Right cardiac atrium (tissue), 5 donors: ENCODE measurements at regions not wholly inside any gene's neighbourhood (a gene's known extent, or its start where the extent isn't known, plus 50 kb on each side); places are given as distances from the start of the nearest gene placed in this dataset.
"Not testable (repeated sequence)": the region's sequence is repeated elsewhere in the genome, so short reads cannot be mapped to it uniquely, and the experiment has no call there.

Experiments
- ATAC-seq, 2 donors: fragments of 200-7000 bp; cut with Tn5 transposase; one replicate each; pipeline versions ENCODE4 v1.8.0 to v1.9.1; 2020; ENCODE audit warnings: moderate library complexity in 2 of 2, mild to moderate bottlenecking in 1 of 2
- DNase-seq, 3 donors: peaks; one replicate each; pipeline ENCODE4 v3.0.0-alpha.2; 2020
- H3K27ac ChIP-seq: one replicate; pipeline ENCODE4 v1.5.1; 2013; ENCODE audit warnings: mild to moderate bottlenecking, low read length, control low read depth, moderate library complexity
- H3K27me3 ChIP-seq: one replicate; pipeline ENCODE4 v1.6.1; 2013; ENCODE audit not compliant: control insufficient read depth, insufficient read depth
- H3K4me1 ChIP-seq: one replicate; pipeline ENCODE4 v1.6.1; 2013; ENCODE audit warnings: low read length; ENCODE audit not compliant: control insufficient read depth, insufficient read depth
- H3K4me3 ChIP-seq: one replicate; pipeline ENCODE4 v1.5.1; 2013; ENCODE audit warnings: low read length, control low read depth
- H3K9me3 ChIP-seq: one replicate; pipeline ENCODE4 v1.6.1; 2013; ENCODE audit warnings: low read length; ENCODE audit not compliant: control insufficient read depth
- WGBS: extraction: QIAGEN DNeasy Blood & Tissue Kit; methylation state at CpG from one replicate; pipeline ENCODE4 v1.1.7; 2013; 5-methylcytosine and 5-hydroxymethylcytosine counted together
- intact Hi-C, 4 donors: fragments of 100-400 bp; cut with DNase I; formaldehyde crosslinking; loops; one replicate each; pipeline versions ENCODE4 v1.11.0 to v1.14.0; 2022 to 2023
- donor health status: healthy with polysubstance abuse.
- donor health status: DM: no; HTN: yes; CAD: no.
- donor health status: DM: no; HTN: no; CAD: no.
- donor health status: DM: no; HTN: yes; CAD: no; lungs with severe emphysema.
- donor health status: DM: yes; HTN: yes; CAD: no.

- no peak overlapping the region for H3K4me3 ChIP-seq
- DNase-seq (no peak), ATAC-seq (no peak)
- WGBS = 72% methylated on average over 3 of the region's 3 CpGs
- H3K4me1 ChIP-seq = no peaks in the 10 kb centered on the region
- H3K9me3 ChIP-seq = no peaks in the 10 kb centered on the region
- intact Hi-C loops = no loop called here
- no peaks in the 10 kb centered on the region for H3K27me3 ChIP-seq
- no peak overlapping the region for H3K27ac ChIP-seq
Observed at GRCh38 chr9:15079989-15080388, 169.8 kb upstream of the FREM1 start.

GRCh38 chr9:15077946-15078729 is 167.9 kb upstream of the FREM1 start:
- no peak for DNase-seq
- no peaks in the 10 kb centered on the region for H3K9me3 ChIP-seq
- intact Hi-C loops = no loop called here
- no peak overlapping the region for H3K4me3 ChIP-seq
- no peak for ATAC-seq
- H3K4me1 ChIP-seq = no peaks in the 10 kb centered on the region
- H3K27me3 ChIP-seq = no peaks in the 10 kb centered on the region
- WGBS = 65% methylated on average over 7 of the region's 7 CpGs
- H3K27ac ChIP-seq = no peak overlapping the region

- 80% methylated on average over 2 of the region's 2 CpGs for WGBS
- DNase-seq (no peak), ATAC-seq (no peak)
- intact Hi-C loops = no loop called here
- Histone ChIP-seq H3K27ac (no peak overlapping the region), H3K4me1 (no peaks in the 10 kb centered on the region), H3K27me3 (no peaks in the 10 kb centered on the region), H3K9me3 (no peaks in the 10 kb centered on the region), H3K4me3 (no peak overlapping the region)
Observed at GRCh38 chr9:15073620-15074019, 163.4 kb upstream of the FREM1 start.

GRCh38 chr9:15070716-15071115 is 160.5 kb upstream of the FREM1 start:
- H3K4me1 ChIP-seq = no peaks in the 10 kb centered on the region
- ATAC-seq (no peak), DNase-seq (no peak)
- H3K9me3 ChIP-seq = no peaks in the 10 kb centered on the region
- intact Hi-C loops = no loop called here
- no peak overlapping the region for H3K4me3 ChIP-seq
- H3K27ac ChIP-seq = no peak overlapping the region
- H3K27me3 ChIP-seq = no peaks in the 10 kb centered on the region
- WGBS = 69% methylated on average over 2 of the region's 2 CpGs

- DNase-seq (no peak), ATAC-seq (no peak)
- Histone ChIP-seq H3K27me3 (no peaks in the 10 kb centered on the region), H3K9me3 (no peaks in the 10 kb centered on the region), H3K4me1 (no peaks in the 10 kb centered on the region), H3K27ac (no peak overlapping the region), H3K4me3 (no peak overlapping the region)
- intact Hi-C loops = no loop called here
- 61% methylated on average over 4 of the region's 4 CpGs for WGBS
Observed at GRCh38 chr9:15069106-15069505, 158.9 kb upstream of the FREM1 start.

GRCh38 chr9:15068261-15068660 is 158.0 kb upstream of the FREM1 start:
- Histone ChIP-seq H3K27ac (no peak overlapping the region), H3K9me3 (no peaks in the 10 kb centered on the region), H3K27me3 (no peaks in the 10 kb centered on the region), H3K4me3 (no peak overlapping the region), H3K4me1 (no peaks in the 10 kb centered on the region)
- intact Hi-C loops = no loop called here
- WGBS = 57% methylated on average over 4 of the region's 4 CpGs
- DNase-seq (no peak), ATAC-seq (no peak)

- no peak overlapping the region for H3K27ac ChIP-seq
- H3K4me3 ChIP-seq = no peak overlapping the region
- 90% methylated on average over 1 of the region's 1 CpG for WGBS
- intact Hi-C loops = no loop called here
- no peaks in the 10 kb centered on the region for H3K4me1 ChIP-seq
- no peaks in the 10 kb centered on the region for H3K9me3 ChIP-seq
- DNase-seq (no peak), ATAC-seq (no peak)
- no peaks in the 10 kb centered on the region for H3K27me3 ChIP-seq
Observed at GRCh38 chr9:15059003-15059402, 148.8 kb upstream of the FREM1 start.

- H3K27ac ChIP-seq = no peak overlapping the region
- DNase-seq (no peak), ATAC-seq (no peak)
- H3K4me3 ChIP-seq = no peak overlapping the region
- H3K27me3 ChIP-seq = no peaks in the 10 kb centered on the region
- WGBS = 52% methylated on average over 4 of the region's 4 CpGs
- H3K9me3 ChIP-seq = no peaks in the 10 kb centered on the region
- H3K4me1 ChIP-seq = no peaks in the 10 kb centered on the region
- intact Hi-C loops = no loop called here
Observed at GRCh38 chr9:15058236-15058635, 148.0 kb upstream of the FREM1 start.

- 68% methylated on average over 4 of the region's 4 CpGs for WGBS
- intact Hi-C loops, H3K4me3 ChIP-seq, H3K4me1 ChIP-seq, H3K9me3 ChIP-seq, H3K27me3 ChIP-seq, ATAC-seq, DNase-seq, H3K27ac ChIP-seq: not testable (repeated sequence)
Observed at GRCh38 chr9:15055284-15055683, 145.1 kb upstream of the FREM1 start.

- WGBS = 78% methylated on average over 1 of the region's 1 CpG
- no peak overlapping the region for H3K4me3 ChIP-seq
Observed at GRCh38 chr9:15048772-15049171, 138.5 kb upstream of the FREM1 start.

GRCh38 chr9:15047028-15047551 is 136.9 kb upstream of the FREM1 start:
- H3K27ac ChIP-seq = no peak overlapping the region
- intact Hi-C loops = no loop called here
- no peak for DNase-seq

More at GRCh38 chr9:15048772-15049171, 138.5 kb upstream of the FREM1 start:
- H3K4me1 ChIP-seq = no peaks in the 10 kb centered on the region
- DNase-seq (no peak), ATAC-seq (no peak)
- intact Hi-C loops = no loop called here
- H3K9me3 ChIP-seq = no peaks in the 10 kb centered on the region
- H3K27me3 ChIP-seq = no peaks in the 10 kb centered on the region
- H3K27ac ChIP-seq = no peak overlapping the region

More at GRCh38 chr9:15047028-15047551, 136.9 kb upstream of the FREM1 start:
- no peaks in the 10 kb centered on the region for H3K27me3 ChIP-seq
- H3K9me3 ChIP-seq = no peaks in the 10 kb centered on the region
- WGBS = 77% methylated on average over 5 of the region's 5 CpGs
- H3K4me1 ChIP-seq = no peaks in the 10 kb centered on the region
- no peak overlapping the region for H3K4me3 ChIP-seq
- no peak for ATAC-seq
